GM23338 (cell line): ENCODE measurements at regions not wholly inside any gene's neighbourhood (a gene's known extent, or its start where the extent isn't known, plus 50 kb on each side); places are given as distances from the start of the nearest gene placed in this dataset.

Experiments used
- EZH2 ChIP-seq: fragments of 200-600 bp; sonication (generic); IDR thresholded peaks from one replicate; pipeline ENCODE4 v1.8.0; 2017; ENCODE audit warnings: antibody characterized with exemption, mild to moderate bottlenecking, low read depth; ENCODE audit not compliant: unreplicated experiment
- JUNB ChIP-seq: IDR thresholded peaks from one replicate; pipeline ENCODE4 v1.6.1; 2016; ENCODE audit warnings: antibody characterized with exemption; ENCODE audit not compliant: unreplicated experiment
- POLR2AphosphoS5 ChIP-seq: IDR thresholded peaks from 2 replicates; pipeline ENCODE4 v1.6.1; 2016; ENCODE audit warnings: antibody characterized with exemption, low read depth
- TF ChIP-seq, protein P1 (sequence below), 2 experiments: fragments of 200-600 bp in 1 of 2; sonication (generic) in 1 of 2; conservative IDR thresholded peaks; 2 replicates each; pipeline versions ENCODE4 v1.5.1 to v1.6.1; 2016 to 2017; ENCODE audit warnings: antibody characterized with exemption in 2 of 2, low read depth in 2 of 2, mild to moderate bottlenecking in 2 of 2, moderate library complexity in 1 of 2
- TF ChIP-seq, protein P2 (sequence below): IDR thresholded peaks from 2 replicates; pipeline ENCODE4 v1.6.1; 2016; ENCODE audit warnings: antibody characterized with exemption

DNA sequence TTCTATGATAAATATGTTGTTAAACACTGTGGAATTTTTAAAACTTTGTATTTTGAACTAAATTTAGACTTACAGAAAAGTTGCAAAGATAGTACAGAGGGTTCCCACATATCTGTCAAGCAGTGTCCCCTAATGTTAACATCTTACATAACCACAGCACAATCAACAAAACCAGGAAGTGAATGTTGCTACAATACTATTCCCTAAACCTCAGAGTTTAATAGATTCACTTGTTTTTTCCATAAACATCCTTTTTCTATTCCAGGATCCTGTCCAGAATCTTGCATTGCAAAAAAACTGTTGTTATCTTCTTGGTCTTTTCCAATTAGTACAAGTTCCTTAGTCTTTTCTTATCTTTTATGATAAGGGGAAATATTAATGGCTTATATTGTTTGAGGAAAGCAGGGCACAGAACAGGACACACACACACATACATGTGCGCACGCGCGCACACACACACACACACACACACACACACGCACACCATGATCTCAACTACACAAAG lies 251.1 kb upstream of the TRIB2 start:
- no peak for TF ChIP-seq EZH2
- TF ChIP-seq, protein P1, sequence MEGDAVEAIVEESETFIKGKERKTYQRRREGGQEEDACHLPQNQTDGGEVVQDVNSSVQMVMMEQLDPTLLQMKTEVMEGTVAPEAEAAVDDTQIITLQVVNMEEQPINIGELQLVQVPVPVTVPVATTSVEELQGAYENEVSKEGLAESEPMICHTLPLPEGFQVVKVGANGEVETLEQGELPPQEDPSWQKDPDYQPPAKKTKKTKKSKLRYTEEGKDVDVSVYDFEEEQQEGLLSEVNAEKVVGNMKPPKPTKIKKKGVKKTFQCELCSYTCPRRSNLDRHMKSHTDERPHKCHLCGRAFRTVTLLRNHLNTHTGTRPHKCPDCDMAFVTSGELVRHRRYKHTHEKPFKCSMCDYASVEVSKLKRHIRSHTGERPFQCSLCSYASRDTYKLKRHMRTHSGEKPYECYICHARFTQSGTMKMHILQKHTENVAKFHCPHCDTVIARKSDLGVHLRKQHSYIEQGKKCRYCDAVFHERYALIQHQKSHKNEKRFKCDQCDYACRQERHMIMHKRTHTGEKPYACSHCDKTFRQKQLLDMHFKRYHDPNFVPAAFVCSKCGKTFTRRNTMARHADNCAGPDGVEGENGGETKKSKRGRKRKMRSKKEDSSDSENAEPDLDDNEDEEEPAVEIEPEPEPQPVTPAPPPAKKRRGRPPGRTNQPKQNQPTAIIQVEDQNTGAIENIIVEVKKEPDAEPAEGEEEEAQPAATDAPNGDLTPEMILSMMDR (conservative IDR thresholded peaks at IDR 0.05; ENCODE audit: low read depth in 2 of 2): no peak
- TF ChIP-seq, protein P2, sequence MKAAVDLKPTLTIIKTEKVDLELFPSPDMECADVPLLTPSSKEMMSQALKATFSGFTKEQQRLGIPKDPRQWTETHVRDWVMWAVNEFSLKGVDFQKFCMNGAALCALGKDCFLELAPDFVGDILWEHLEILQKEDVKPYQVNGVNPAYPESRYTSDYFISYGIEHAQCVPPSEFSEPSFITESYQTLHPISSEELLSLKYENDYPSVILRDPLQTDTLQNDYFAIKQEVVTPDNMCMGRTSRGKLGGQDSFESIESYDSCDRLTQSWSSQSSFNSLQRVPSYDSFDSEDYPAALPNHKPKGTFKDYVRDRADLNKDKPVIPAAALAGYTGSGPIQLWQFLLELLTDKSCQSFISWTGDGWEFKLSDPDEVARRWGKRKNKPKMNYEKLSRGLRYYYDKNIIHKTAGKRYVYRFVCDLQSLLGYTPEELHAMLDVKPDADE: no peak
- no peak for TF ChIP-seq POLR2AphosphoS5
- TF ChIP-seq JUNB: no peak
